CD4-positive, alpha-beta T cell (primary cell): ENCODE measurements at regions not wholly inside any gene's neighbourhood (a gene's known extent, or its start where the extent isn't known, plus 50 kb on each side); places are given as distances from the start of the nearest gene placed in this dataset.

ENCODE experiments used
- ATAC-seq: fragments of 200-7000 bp; cut with Tn5 transposase; one replicate; pipeline ENCODE4 v1.10.0; 2022; ENCODE audit warnings: mild to moderate bottlenecking; ENCODE audit not compliant: poor library complexity
- CTCF ChIA-PET: fragments of 350-600 bp; sonication (Branson Sonifier 250); formaldehyde crosslinking; loops from one replicate; lab custom pipeline; 2021; ENCODE audit warnings: antibody characterized with exemption, inconsistent platforms; lab: Charles Lee
- POLR2A ChIA-PET: fragments of 350-600 bp; sonication (Branson Sonifier 250); formaldehyde crosslinking; loops from one replicate; lab custom pipeline; 2021; ENCODE audit warnings: antibody characterized with exemption, inconsistent platforms; lab: Charles Lee
- DNase-seq, 14 experiments: peaks; one replicate each; pipeline ENCODE4 v3.0.0-alpha.2; 2013 to 2020; ENCODE audit warnings: mixed read lengths in 2 of 14
- H3K27ac ChIP-seq, 2 donors: one replicate each; pipeline versions ENCODE4 v1.5.1 to v1.7.0; 2013; ENCODE audit warnings: low read length in 2 of 2, low read depth in 1 of 2, mild to moderate bottlenecking in 1 of 2
- H3K27me3 ChIP-seq, 2 experiments: 1 replicate in 1 of 2; 2 replicates in 1 of 2; pipeline versions ENCODE4 v1.6.1 to v1.7.0; 2013; ENCODE audit warnings: low read length in 2 of 2, control low read depth in 1 of 2, mild to moderate bottlenecking in 1 of 2, moderate library complexity in 1 of 2; ENCODE audit not compliant: insufficient read depth in 2 of 2, control insufficient read depth in 1 of 2
- H3K36me3 ChIP-seq: one replicate; pipeline ENCODE4 v1.6.1; 2013; ENCODE audit warnings: low read length, control low read depth; ENCODE audit not compliant: insufficient read depth
- H3K4me1 ChIP-seq: one replicate; pipeline ENCODE4 v1.6.1; 2013; ENCODE audit warnings: low read length, control low read depth; ENCODE audit not compliant: insufficient read depth
- H3K4me3 ChIP-seq: one replicate; pipeline ENCODE4 v1.5.1; 2013; ENCODE audit warnings: mild to moderate bottlenecking, low read length, moderate library complexity
- H3K9me3 ChIP-seq, 2 experiments: 1 replicate in 1 of 2; 2 replicates in 1 of 2; pipeline versions ENCODE4 v1.6.1 to v1.7.0; 2013; ENCODE audit warnings: low read length in 2 of 2, mild to moderate bottlenecking in 2 of 2, control low read depth in 1 of 2, moderate library complexity in 1 of 2; ENCODE audit not compliant: control insufficient read depth in 1 of 2, insufficient read depth in 1 of 2
- H3K27ac Mint-ChIP-seq: one replicate; pipeline ENCODE4 v1.8.0; 2020; ENCODE audit warnings: mixed read lengths
- H3K27me3 Mint-ChIP-seq: one replicate; pipeline ENCODE4 v1.8.0; 2021; ENCODE audit warnings: mixed read lengths
- H3K36me3 Mint-ChIP-seq: one replicate; pipeline ENCODE4 v1.8.0; 2021; ENCODE audit warnings: low read depth, mixed read lengths
- H3K4me1 Mint-ChIP-seq: one replicate; pipeline ENCODE4 v1.8.0; 2021; ENCODE audit warnings: low read depth, mixed read lengths
- H3K4me3 Mint-ChIP-seq: one replicate; pipeline ENCODE4 v1.8.0; 2020; ENCODE audit warnings: mild to moderate bottlenecking, mixed read lengths
- H3K9me3 Mint-ChIP-seq: one replicate; pipeline ENCODE4 v1.8.0; 2020; ENCODE audit warnings: mixed read lengths
- CTCF ChIP-seq: fragments of 200-600 bp; IDR thresholded peaks from one replicate; pipeline ENCODE4 v1.8.0; 2022; ENCODE audit warnings: antibody characterized with exemption, mild to moderate bottlenecking
- intact Hi-C, 2 experiments: fragments of 100-400 bp; cut with DNase I in 1 of 2; cut with micrococcal nuclease in 1 of 2; formaldehyde crosslinking; loops; one replicate each; pipeline versions ENCODE4 v1.15.1 to v1.9.0; 2023 to 2025; cut with DNase I, micrococcal nuclease

GRCh38 chr9:86763791-86764190 lies 183.5 kb downstream of the GAS1 start:
- H3K36me3 Mint-ChIP-seq, result no peaks in the 10 kb centered on the region

GRCh38 chr9:86757382-86757720 lies 190.0 kb downstream of the GAS1 start:
- intact Hi-C loops, result no loop called here
- CTCF ChIA-PET, result no interaction called here
- no peak for ATAC-seq

More at GRCh38 chr9:86763791-86764190, 183.5 kb downstream of the GAS1 start:
- Histone ChIP-seq H3K4me3 (no peak overlapping the region), H3K36me3 (no peaks in the 10 kb centered on the region), H3K9me3 (peaks cover 0 to 11% of the 10 kb centered on the region in 2 experiments), H3K27me3 (no peaks in the 10 kb centered on the region), H3K27ac (no peak overlapping the region), H3K4me1 (no peaks in the 10 kb centered on the region)
- ChIA-PET CTCF (no interaction called here), POLR2A (no interaction called here)
- no peaks in the 10 kb centered on the region for H3K4me1 Mint-ChIP-seq
- H3K4me3 Mint-ChIP-seq, result no peak overlapping the region
- no peak overlapping the region for H3K27ac Mint-ChIP-seq
- intact Hi-C loops, result no loop called here
- ATAC-seq, result no peak
- peak in 3 of 14 experiments; percentile 14 to 43 (median 38) for DNase-seq
- TF ChIP-seq CTCF, result no peak
- no peaks in the 10 kb centered on the region for H3K9me3 Mint-ChIP-seq
- peaks cover 5% of the 10 kb centered on the region for H3K27me3 Mint-ChIP-seq

GRCh38 chr9:86756576-86757381 lies 190.5 kb downstream of the GAS1 start:
- H3K27ac Mint-ChIP-seq, result no peak overlapping the region
- Histone ChIP-seq H3K27me3 (peaks cover 0 to 4% of the 10 kb centered on the region in 2 experiments), H3K27ac (no peak overlapping the region), H3K4me1 (no peaks in the 10 kb centered on the region), H3K4me3 (no peak overlapping the region), H3K9me3 (peaks cover 0 to 9% of the 10 kb centered on the region in 2 experiments), H3K36me3 (no peaks in the 10 kb centered on the region)
- no peaks in the 10 kb centered on the region for H3K9me3 Mint-ChIP-seq
- no peaks in the 10 kb centered on the region for H3K4me1 Mint-ChIP-seq
- POLR2A ChIA-PET, result no interaction called here
- intact Hi-C loops, result no loop called here
- no peak for DNase-seq
- H3K27me3 Mint-ChIP-seq, result no peaks in the 10 kb centered on the region
- TF ChIP-seq CTCF, result no peak
- ATAC-seq, result no peak
- H3K4me3 Mint-ChIP-seq, result no peak overlapping the region
- CTCF ChIA-PET, result no interaction called here
- no peaks in the 10 kb centered on the region for H3K36me3 Mint-ChIP-seq

More at GRCh38 chr9:86757382-86757720, 190.0 kb downstream of the GAS1 start:
- no peak for DNase-seq
- Mint-ChIP-seq H3K9me3 (no peaks in the 10 kb centered on the region), H3K27me3 (no peaks in the 10 kb centered on the region), H3K4me3 (no peak overlapping the region), H3K36me3 (no peaks in the 10 kb centered on the region), H3K27ac (no peak overlapping the region), H3K4me1 (no peaks in the 10 kb centered on the region)
- POLR2A ChIA-PET, result no interaction called here
- Histone ChIP-seq H3K36me3 (no peaks in the 10 kb centered on the region), H3K27me3 (peaks cover 0 to 4% of the 10 kb centered on the region in 2 experiments), H3K9me3 (peaks cover 0 to 4% of the 10 kb centered on the region in 2 experiments), H3K4me1 (no peaks in the 10 kb centered on the region), H3K4me3 (no peak overlapping the region), H3K27ac (no peak overlapping the region)
- TF ChIP-seq CTCF, result no peak
